ENCODE measurements at regions not wholly inside any gene's neighbourhood (a gene's known extent, or its start where the extent isn't known, plus 50 kb on each side); places are given as distances from the start of the nearest gene placed in this dataset.

GRCh38 chr12:25324861-25325260 lies 74.1 kb upstream of the KRAS start:
- no peaks in the 10 kb centered on the region for H3K27me3 ChIP-seq (ENCODE audit: insufficient read depth, low read depth, low read length)
- no peaks in the 10 kb centered on the region for H3K36me3 ChIP-seq (ENCODE audit: insufficient read depth, low read length)
- H4K20me1 ChIP-seq (ENCODE audit: insufficient read depth), result no peaks in the 10 kb centered on the region
- no peak for TF ChIP-seq RAD21 (conservative IDR thresholded peaks at IDR 0.05)
- no peaks in the 10 kb centered on the region for H3K79me2 ChIP-seq (replicated peaks; ENCODE audit: insufficient read depth, low read length)
- no peaks in the 10 kb centered on the region for H3K9me2 ChIP-seq (ENCODE audit: insufficient read depth, low read length)
- H3K4me2 ChIP-seq (ENCODE audit: low read length), result no peak overlapping the region
- H3F3A ChIP-seq (ENCODE audit: insufficient read depth, low read length, poor library complexity, severe bottlenecking), result no peaks in the 10 kb centered on the region
- no peak overlapping the region for H3K9ac ChIP-seq (ENCODE audit: low read length)
- H3K9me3 ChIP-seq (ENCODE audit: low read length), result no peaks in the 10 kb centered on the region
- no peak overlapping the region for H2AFZ ChIP-seq (ENCODE audit: low read depth, low read length)
- no peak overlapping the region for H3K4me3 ChIP-seq (ENCODE audit: low read length)
- H3K27ac ChIP-seq (ENCODE audit: low read length), result no peak overlapping the region

- H2AFZ ChIP-seq (ENCODE audit: low read depth, low read length), result no peak overlapping the region
- H3K4me3 ChIP-seq (ENCODE audit: low read length), result no peak overlapping the region
- no peak overlapping the region for H3K27ac ChIP-seq (ENCODE audit: low read length)
- H3K9me2 ChIP-seq (ENCODE audit: insufficient read depth, low read length), result no peaks in the 10 kb centered on the region
- no peaks in the 10 kb centered on the region for H3F3A ChIP-seq (ENCODE audit: insufficient read depth, low read length, poor library complexity, severe bottlenecking)
- no peaks in the 10 kb centered on the region for H4K20me1 ChIP-seq (ENCODE audit: insufficient read depth)
- no peaks in the 10 kb centered on the region for H3K79me2 ChIP-seq (replicated peaks; ENCODE audit: insufficient read depth, low read length)
- H3K9me3 ChIP-seq (ENCODE audit: low read length), result no peaks in the 10 kb centered on the region
- H3K4me2 ChIP-seq (ENCODE audit: low read length), result no peak overlapping the region
- TF ChIP-seq POLR2AphosphoS5 (IDR thresholded peaks at IDR 0.05) (no peak), EP300 (conservative IDR thresholded peaks at IDR 0.05; ENCODE audit: poor library complexity, severe bottlenecking) (no peak), EZH2 (IDR thresholded peaks at IDR 0.05; ENCODE audit: borderline replicate concordance, insufficient read depth, low read length, poor library complexity, severe bottlenecking) (no peak), REST (IDR thresholded peaks at IDR 0.05; ENCODE audit: borderline replicate concordance) (no peak), TAF1 (IDR thresholded peaks at IDR 0.05; ENCODE audit: low read depth) (no peak)
- H3K36me3 ChIP-seq (ENCODE audit: insufficient read depth, low read length), result no peaks in the 10 kb centered on the region
- no peak overlapping the region for H3K9ac ChIP-seq (ENCODE audit: low read length)
- no peaks in the 10 kb centered on the region for H3K27me3 ChIP-seq (ENCODE audit: insufficient read depth, low read depth, low read length)
These were observed 72.9 kb upstream of the KRAS start for GRCh38 chr12:25323581-25323982.

GRCh38 chr12:25322918-25323531 lies 72.3 kb upstream of the KRAS start:
- TF ChIP-seq MXI1 (conservative IDR thresholded peaks at IDR 0.05; ENCODE audit: poor library complexity, severe bottlenecking), result no peak
- no peak for TF ChIP-seq CTCF (IDR thresholded peaks at IDR 0.05; ENCODE audit: poor library complexity, severe bottlenecking)
- no peak for TF ChIP-seq SMC3 (conservative IDR thresholded peaks at IDR 0.05; ENCODE audit: poor library complexity)
- TF ChIP-seq EZH2 (IDR thresholded peaks at IDR 0.05; ENCODE audit: borderline replicate concordance, insufficient read depth, low read length, poor library complexity, severe bottlenecking), result no peak
- no peak for TF ChIP-seq TAF1 (IDR thresholded peaks at IDR 0.05; ENCODE audit: low read depth)
- TF ChIP-seq RAD21 (conservative IDR thresholded peaks at IDR 0.05), result no peak
- no peak for TF ChIP-seq REST (IDR thresholded peaks at IDR 0.05; ENCODE audit: borderline replicate concordance)
- TF ChIP-seq POLR2AphosphoS5 (IDR thresholded peaks at IDR 0.05), result no peak
- no peak for TF ChIP-seq EP300 (conservative IDR thresholded peaks at IDR 0.05; ENCODE audit: poor library complexity, severe bottlenecking)
- Histone ChIP-seq H3K4me3 (ENCODE audit: low read length) (no peak overlapping the region), H4K20me1 (ENCODE audit: insufficient read depth) (no peaks in the 10 kb centered on the region), H3K9ac (ENCODE audit: low read length) (no peak overlapping the region), H3F3A (ENCODE audit: insufficient read depth, low read length, poor library complexity, severe bottlenecking) (no peaks in the 10 kb centered on the region), H3K36me3 (ENCODE audit: insufficient read depth, low read length) (no peaks in the 10 kb centered on the region), H3K9me2 (ENCODE audit: insufficient read depth, low read length) (no peaks in the 10 kb centered on the region), H3K27ac (ENCODE audit: low read length) (no peak overlapping the region), H3K27me3 (ENCODE audit: insufficient read depth, low read depth, low read length) (no peaks in the 10 kb centered on the region), H3K4me2 (ENCODE audit: low read length) (no peak overlapping the region), H3K79me2 (replicated peaks; ENCODE audit: insufficient read depth, low read length) (no peaks in the 10 kb centered on the region), H2AFZ (ENCODE audit: low read depth, low read length) (no peak overlapping the region), H3K9me3 (ENCODE audit: low read length) (no peaks in the 10 kb centered on the region)

Measured in neural cell (in vitro differentiated cells).